HG02973 (cell line): ENCODE measurements at regions not wholly inside any gene's neighbourhood (a gene's known extent, or its start where the extent isn't known, plus 50 kb on each side); places are given as distances from the start of the nearest gene placed in this dataset.

ENCODE experiments used
- ATAC-seq: cut with Tn5 transposase; IDR thresholded peaks from one replicate; pipeline ENCODE4 v1.9.1; 2021; ENCODE audit warnings: moderate library complexity; ENCODE audit not compliant: unreplicated experiment

- ATAC-seq: no peak
These were observed 238.2 kb upstream of the HES1 start for GRCh38 chr3:193897731-193898180.

- ATAC-seq: no peak
These were observed 236.9 kb upstream of the HES1 start for GRCh38 chr3:193899001-193899400.

- ATAC-seq: no peak
These were observed 234.9 kb upstream of the HES1 start for GRCh38 chr3:193901007-193901406.

- ATAC-seq: no peak
These were observed 233.1 kb upstream of the HES1 start for GRCh38 chr3:193902607-193903511.

- no peak for ATAC-seq
These were observed 232.5 kb upstream of the HES1 start for GRCh38 chr3:193903512-193903817.

- ATAC-seq: no peak
These were observed 232.0 kb upstream of the HES1 start for GRCh38 chr3:193903966-193904365.

GRCh38 chr3:193905541-193906396 lies 230.2 kb upstream of the HES1 start:
- no peak for ATAC-seq

GRCh38 chr3:193906849-193907410 lies 229.0 kb upstream of the HES1 start:
- ATAC-seq: no peak

GRCh38 chr3:193908181-193908744 lies 227.7 kb upstream of the HES1 start:
- no peak for ATAC-seq

- no peak for ATAC-seq
These were observed 226.6 kb upstream of the HES1 start for GRCh38 chr3:193909387-193909786.

- no peak for ATAC-seq
These were observed 225.6 kb upstream of the HES1 start for GRCh38 chr3:193910310-193910709.

- ATAC-seq: no peak
These were observed 224.8 kb upstream of the HES1 start for GRCh38 chr3:193910886-193911738.

- no peak for ATAC-seq
These were observed 224.1 kb upstream of the HES1 start for GRCh38 chr3:193911784-193912340.

GRCh38 chr3:193912621-193913178 lies 223.2 kb upstream of the HES1 start:
- ATAC-seq: no peak

GRCh38 chr3:193914602-193915001 lies 221.3 kb upstream of the HES1 start:
- no peak for ATAC-seq

- no peak for ATAC-seq
These were observed 220.8 kb upstream of the HES1 start for GRCh38 chr3:193915099-193915498.

GRCh38 chr3:193915613-193916012 lies 220.3 kb upstream of the HES1 start:
- ATAC-seq: no peak

GRCh38 chr3:193917158-193917557 lies 218.8 kb upstream of the HES1 start:
- no peak for ATAC-seq

GRCh38 chr3:193921465-193921864 lies 214.5 kb upstream of the HES1 start:
- ATAC-seq: no peak
